ENCODE measurements at regions not wholly inside any gene's neighbourhood (a gene's known extent, or its start where the extent isn't known, plus 50 kb on each side); places are given as distances from the start of the nearest gene placed in this dataset.

- Histone ChIP-seq H3K4me2 (no peak overlapping the region), H3K27me3 (no peaks in the 10 kb centered on the region), H3K4me3 (no peak overlapping the region), H3K9me3 (ENCODE audit: low read depth) (no peaks in the 10 kb centered on the region), H3K36me3 (replicated peaks; ENCODE audit: insufficient read depth, low read depth) (no peaks in the 10 kb centered on the region), H3K27ac (peak overlapping the region; percentile 26), H3K4me1 (ENCODE audit: insufficient read depth) (peaks cover 5% of the 10 kb centered on the region), H2AFZ (no peak overlapping the region), H4K20me1 (ENCODE audit: insufficient read depth, poor library complexity, severe bottlenecking) (no peaks in the 10 kb centered on the region), H3K9me2 (replicated peaks; ENCODE audit: insufficient read depth) (no peaks in the 10 kb centered on the region), H3K79me2 (no peaks in the 10 kb centered on the region)
- DNase-seq (ENCODE audit: low spot score), result peak; percentile 66
- no peak for TF ChIP-seq EZH2phosphoT487 (IDR thresholded peaks at IDR 0.05; ENCODE audit: low read depth, severe bottlenecking, unreplicated experiment)
- no peak for TF ChIP-seq EZH2 (IDR thresholded peaks at IDR 0.05; ENCODE audit: borderline replicate concordance)
- TF ChIP-seq CTCF (IDR thresholded peaks at IDR 0.05; ENCODE audit: poor library complexity), result no peak
- 65% methylated on average over 9 of the region's 9 CpGs for WGBS (ENCODE audit: low lambda C conversion rate, missing lambda C conversion rate)
Observed at GRCh38 chr9:84170521-84171141, 169.9 kb downstream of the SLC28A3 start.

- no peaks in the 10 kb centered on the region for H4K20me1 ChIP-seq (ENCODE audit: insufficient read depth, poor library complexity, severe bottlenecking)
Observed at GRCh38 chr9:84173961-84174360, 166.6 kb downstream of the SLC28A3 start.

GRCh38 chr9:84174486-84174885 is 166.1 kb downstream of the SLC28A3 start:
- Histone ChIP-seq H3K4me1 (ENCODE audit: insufficient read depth) (peaks cover 5% of the 10 kb centered on the region), H3K27ac (no peak overlapping the region), H3K79me2 (no peaks in the 10 kb centered on the region), H3K4me3 (no peak overlapping the region), H3K9me3 (ENCODE audit: low read depth) (no peaks in the 10 kb centered on the region), H3K27me3 (no peaks in the 10 kb centered on the region), H2AFZ (no peak overlapping the region), H4K20me1 (ENCODE audit: insufficient read depth, poor library complexity, severe bottlenecking) (no peaks in the 10 kb centered on the region), H3K36me3 (replicated peaks; ENCODE audit: insufficient read depth, low read depth) (no peaks in the 10 kb centered on the region), H3K4me2 (no peak overlapping the region), H3K9me2 (replicated peaks; ENCODE audit: insufficient read depth) (no peaks in the 10 kb centered on the region)
- TF ChIP-seq EZH2phosphoT487 (IDR thresholded peaks at IDR 0.05; ENCODE audit: low read depth, severe bottlenecking, unreplicated experiment), result no peak
- TF ChIP-seq CTCF (IDR thresholded peaks at IDR 0.05; ENCODE audit: poor library complexity), result no peak
- no peak for TF ChIP-seq EZH2 (IDR thresholded peaks at IDR 0.05; ENCODE audit: borderline replicate concordance)
- DNase-seq (ENCODE audit: low spot score), result no peak
- WGBS (ENCODE audit: low lambda C conversion rate, missing lambda C conversion rate), result 90% methylated on average over 1 of the region's 1 CpG

More at GRCh38 chr9:84173961-84174360, 166.6 kb downstream of the SLC28A3 start:
- Histone ChIP-seq H3K4me1 (ENCODE audit: insufficient read depth) (peaks cover 5% of the 10 kb centered on the region), H3K79me2 (no peaks in the 10 kb centered on the region), H3K4me3 (no peak overlapping the region), H3K9me2 (replicated peaks; ENCODE audit: insufficient read depth) (no peaks in the 10 kb centered on the region), H2AFZ (no peak overlapping the region), H3K4me2 (no peak overlapping the region), H3K36me3 (replicated peaks; ENCODE audit: insufficient read depth, low read depth) (no peaks in the 10 kb centered on the region), H3K27ac (no peak overlapping the region), H3K9me3 (ENCODE audit: low read depth) (no peaks in the 10 kb centered on the region), H3K27me3 (no peaks in the 10 kb centered on the region)
- WGBS (ENCODE audit: low lambda C conversion rate, missing lambda C conversion rate), result 77% methylated on average over 2 of the region's 2 CpGs
- no peak for DNase-seq (ENCODE audit: low spot score)
- no peak for TF ChIP-seq CTCF (IDR thresholded peaks at IDR 0.05; ENCODE audit: poor library complexity)
- TF ChIP-seq EZH2 (IDR thresholded peaks at IDR 0.05; ENCODE audit: borderline replicate concordance), result no peak
- TF ChIP-seq EZH2phosphoT487 (IDR thresholded peaks at IDR 0.05; ENCODE audit: low read depth, severe bottlenecking, unreplicated experiment), result no peak

Data from hepatocyte (in vitro differentiated cells).